OCI-LY1 (cell line): ENCODE measurements at regions not wholly inside any gene's neighbourhood (a gene's known extent, or its start where the extent isn't known, plus 50 kb on each side); places are given as distances from the start of the nearest gene placed in this dataset.

Experiments
- CTCF ChIP-seq: fragments of 200-600 bp; sonication (generic), shearing (Covaris generic); IDR thresholded peaks from 2 replicates; pipeline ENCODE4 v1.5.1; 2017; ENCODE audit warnings: mild to moderate bottlenecking, antibody characterized with exemption, low read length, moderate library complexity, mixed read lengths
- EZH2 ChIP-seq: fragments of 200-600 bp; sonication (generic), shearing (Covaris generic); IDR thresholded peaks from 2 replicates; pipeline ENCODE4 v1.8.0; 2017; ENCODE audit warnings: borderline replicate concordance, mixed run types, mild to moderate bottlenecking, antibody characterized with exemption, low read length, moderate library complexity, mixed read lengths

- no peak for TF ChIP-seq CTCF
- no peak for TF ChIP-seq EZH2
Observed at GRCh38 chr3:72459588-72459987, 388.7 kb downstream of the SHQ1 start.
